Activated naive CD8-positive, alpha-beta T cell treated with anti-CD3 and anti-CD28 coated beads, Interleukin-2, amount 10 ng/mL, durations not matched to agents 7 days and 5 days (primary cell): ENCODE measurements at regions not wholly inside any gene's neighbourhood (a gene's known extent, or its start where the extent isn't known, plus 50 kb on each side); places are given as distances from the start of the nearest gene placed in this dataset.

Experiments used
- ATAC-seq: fragments of 150-1000 bp; cut with Tn5 transposase; one replicate; pipeline ENCODE4 v1.10.0; 2021; ENCODE audit warnings: low read depth, moderate library complexity
- POLR2A ChIA-PET: fragments of 350-600 bp; sonication (Branson Sonifier 250); formaldehyde crosslinking; loops from one replicate; lab custom pipeline; 2021; ENCODE audit warnings: antibody characterized with exemption; lab: Charles Lee
- DNase-seq: peaks from one replicate; pipeline ENCODE4 v3.0.0; 2021
- H3K27ac Mint-ChIP-seq: one replicate; pipeline ENCODE4 v1.8.0; 2022; ENCODE audit warnings: mild to moderate bottlenecking, mixed read lengths
- H3K27me3 Mint-ChIP-seq: one replicate; pipeline ENCODE4 v1.8.0; 2022; ENCODE audit warnings: mild to moderate bottlenecking, moderate library complexity, mixed read lengths
- H3K36me3 Mint-ChIP-seq: one replicate; pipeline ENCODE4 v1.8.0; 2021; ENCODE audit warnings: mild to moderate bottlenecking, mixed read lengths
- H3K4me1 Mint-ChIP-seq: one replicate; pipeline ENCODE4 v1.8.0; 2021; ENCODE audit warnings: mixed read lengths
- H3K4me3 Mint-ChIP-seq: one replicate; pipeline ENCODE4 v1.8.0; 2022; ENCODE audit warnings: mild to moderate bottlenecking, moderate library complexity, mixed read lengths
- H3K9me3 Mint-ChIP-seq: one replicate; pipeline ENCODE4 v1.8.0; 2021; ENCODE audit warnings: mixed read lengths

DNA sequence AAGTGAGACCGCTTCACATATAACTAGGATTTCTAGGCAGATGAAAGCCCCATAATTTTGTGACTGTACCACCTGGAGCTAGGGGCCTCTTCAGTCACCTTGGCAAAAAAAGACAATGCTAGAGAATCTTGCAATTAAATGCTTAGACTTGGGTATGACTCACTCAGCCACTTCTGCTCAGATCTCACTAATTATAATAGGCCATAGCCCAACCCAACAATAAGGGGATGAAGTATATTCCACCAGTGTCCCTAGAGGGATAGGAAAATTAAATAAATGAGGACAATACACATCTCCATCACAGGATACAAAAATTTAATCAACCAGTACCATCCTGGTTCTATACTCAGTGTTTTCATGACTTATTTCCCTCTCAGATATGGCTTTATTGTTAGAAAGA is 1079.9 kb upstream of the C9orf72 start:
- H3K27ac Mint-ChIP-seq, result no peak overlapping the region
- no peak overlapping the region for H3K4me3 Mint-ChIP-seq
- no peak for ATAC-seq

DNA sequence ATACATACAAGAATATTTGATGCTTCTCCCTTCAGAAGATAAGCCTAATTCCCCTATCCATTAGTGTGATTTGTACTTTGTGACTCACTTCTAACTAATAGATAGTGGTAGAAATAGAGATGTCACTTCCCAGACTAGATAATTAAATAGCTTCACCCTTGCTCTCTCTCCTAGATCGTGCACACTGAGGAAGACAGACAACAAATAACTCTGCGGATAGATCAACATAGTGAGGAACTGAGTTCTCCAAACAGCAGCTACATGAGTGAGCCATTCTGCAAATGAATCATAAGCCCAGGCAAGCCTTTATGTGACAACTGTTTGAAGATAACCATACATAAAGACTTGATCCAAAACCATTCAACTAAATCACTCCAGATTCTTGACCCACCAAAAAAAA is 1083.4 kb upstream of the C9orf72 start:
- no peaks in the 10 kb centered on the region for H3K36me3 Mint-ChIP-seq

More for the DNA sequence above, 1079.9 kb upstream of the C9orf72 start:
- no peaks in the 10 kb centered on the region for H3K4me1 Mint-ChIP-seq
- POLR2A ChIA-PET, result no interaction called here
- no peak for DNase-seq
- no peaks in the 10 kb centered on the region for H3K9me3 Mint-ChIP-seq
- no peaks in the 10 kb centered on the region for H3K36me3 Mint-ChIP-seq
- no peaks in the 10 kb centered on the region for H3K27me3 Mint-ChIP-seq

DNA sequence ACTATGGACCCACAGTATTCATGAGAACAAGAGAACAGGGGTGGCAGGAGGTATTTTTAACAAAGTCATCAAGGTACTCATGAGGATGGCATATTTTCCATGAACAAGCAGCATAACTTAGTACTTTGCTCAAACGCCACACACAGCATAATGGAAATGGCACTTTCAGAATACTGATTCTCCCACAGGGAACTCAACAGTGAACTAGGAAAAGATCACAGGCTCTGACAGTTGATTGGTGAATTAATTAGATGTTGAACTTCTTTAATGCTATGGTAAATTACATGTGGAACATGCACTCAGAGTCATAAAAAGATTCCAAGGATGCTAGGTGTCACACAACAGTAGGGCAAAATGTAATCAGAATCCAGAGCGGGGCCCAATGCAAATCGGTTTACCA is 1088.6 kb upstream of the C9orf72 start:
- DNase-seq, result no peak
- Mint-ChIP-seq H3K9me3 (peaks cover 2% of the 10 kb centered on the region), H3K4me1 (no peaks in the 10 kb centered on the region), H3K27ac (no peak overlapping the region), H3K27me3 (no peaks in the 10 kb centered on the region), H3K36me3 (no peaks in the 10 kb centered on the region), H3K4me3 (no peak overlapping the region)
- POLR2A ChIA-PET, result no interaction called here
- no peak for ATAC-seq

More for the DNA sequence above, 1083.4 kb upstream of the C9orf72 start:
- Mint-ChIP-seq H3K27me3 (no peaks in the 10 kb centered on the region), H3K27ac (no peak overlapping the region), H3K4me1 (no peaks in the 10 kb centered on the region), H3K9me3 (peaks cover 2% of the 10 kb centered on the region), H3K4me3 (no peak overlapping the region)
- DNase-seq (no peak), ATAC-seq (no peak)
- POLR2A ChIA-PET, result no interaction called here

DNA sequence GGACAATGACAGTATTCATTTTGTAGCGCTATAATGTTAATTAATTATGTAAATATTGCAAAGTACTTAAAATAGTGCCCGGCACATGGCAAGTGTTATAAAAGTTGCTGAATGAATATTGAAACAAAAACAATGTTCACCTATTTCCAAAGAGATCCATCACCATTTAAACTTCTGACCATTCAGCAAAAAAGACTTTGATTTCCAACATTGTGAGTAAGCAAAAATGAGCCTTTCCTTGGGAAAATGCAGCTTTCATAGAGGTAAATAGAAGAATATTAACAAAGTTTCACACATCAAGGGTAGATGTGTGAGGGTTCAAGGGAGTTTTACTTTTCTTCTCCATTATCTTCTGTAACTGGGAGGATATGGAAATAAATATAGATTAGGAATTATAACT is 1089.4 kb upstream of the C9orf72 start:
- POLR2A ChIA-PET, result no interaction called here
- no peak overlapping the region for H3K27ac Mint-ChIP-seq
- peaks cover 2% of the 10 kb centered on the region for H3K9me3 Mint-ChIP-seq
- H3K27me3 Mint-ChIP-seq, result no peaks in the 10 kb centered on the region
- H3K4me1 Mint-ChIP-seq, result no peaks in the 10 kb centered on the region
- DNase-seq (no peak), ATAC-seq (no peak)
- H3K4me3 Mint-ChIP-seq, result no peak overlapping the region
- H3K36me3 Mint-ChIP-seq, result no peaks in the 10 kb centered on the region

DNA sequence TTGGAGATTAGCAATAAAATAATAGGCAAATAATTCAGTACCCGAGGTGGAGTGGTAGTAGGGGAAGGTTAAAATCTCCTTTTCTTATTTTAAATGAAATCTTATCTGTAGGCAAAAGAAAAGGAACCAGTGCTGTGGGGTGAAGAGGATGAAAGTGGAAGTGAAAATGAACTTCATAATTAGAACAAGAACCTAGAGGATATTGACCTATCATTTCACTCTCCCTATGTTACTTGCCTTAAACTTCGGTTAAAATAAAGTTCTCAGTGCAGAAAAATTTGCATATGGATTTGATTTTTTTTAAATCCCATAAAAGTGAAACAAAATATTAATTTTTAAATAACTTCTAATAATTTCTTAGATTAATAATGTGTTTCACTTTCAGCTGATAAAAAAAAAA is 1094.9 kb upstream of the C9orf72 start:
- POLR2A ChIA-PET, result no interaction called here
- H3K36me3 Mint-ChIP-seq, result no peaks in the 10 kb centered on the region
- H3K4me1 Mint-ChIP-seq, result no peaks in the 10 kb centered on the region
- no peak overlapping the region for H3K4me3 Mint-ChIP-seq
- ATAC-seq (no peak), DNase-seq (no peak)
- H3K9me3 Mint-ChIP-seq, result no peaks in the 10 kb centered on the region
- no peak overlapping the region for H3K27ac Mint-ChIP-seq
- H3K27me3 Mint-ChIP-seq, result no peaks in the 10 kb centered on the region

DNA sequence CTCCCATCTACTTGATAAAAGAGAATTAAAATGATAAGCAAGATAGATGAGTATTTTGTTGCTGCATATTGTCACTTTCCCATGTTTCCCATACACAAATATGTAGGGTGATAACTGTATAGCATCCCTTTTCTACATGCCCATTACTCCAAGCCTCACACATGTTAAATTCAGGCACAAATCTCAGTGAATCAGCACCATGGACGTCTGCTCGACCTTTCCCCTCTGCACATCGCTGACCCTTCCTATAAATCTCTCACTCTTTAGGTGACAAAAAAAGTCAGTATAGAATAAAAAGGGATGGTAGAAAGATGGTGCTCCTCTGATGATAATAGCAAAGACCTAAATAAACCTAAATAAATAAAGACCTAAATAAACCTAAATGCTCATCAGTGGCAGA is 1097.7 kb upstream of the C9orf72 start:
- no peaks in the 10 kb centered on the region for H3K9me3 Mint-ChIP-seq
- no peaks in the 10 kb centered on the region for H3K27me3 Mint-ChIP-seq
- H3K27ac Mint-ChIP-seq, result no peak overlapping the region
- no peaks in the 10 kb centered on the region for H3K36me3 Mint-ChIP-seq
- POLR2A ChIA-PET, result no interaction called here
- ATAC-seq (no peak), DNase-seq (no peak)
- no peaks in the 10 kb centered on the region for H3K4me1 Mint-ChIP-seq
- H3K4me3 Mint-ChIP-seq, result no peak overlapping the region

DNA sequence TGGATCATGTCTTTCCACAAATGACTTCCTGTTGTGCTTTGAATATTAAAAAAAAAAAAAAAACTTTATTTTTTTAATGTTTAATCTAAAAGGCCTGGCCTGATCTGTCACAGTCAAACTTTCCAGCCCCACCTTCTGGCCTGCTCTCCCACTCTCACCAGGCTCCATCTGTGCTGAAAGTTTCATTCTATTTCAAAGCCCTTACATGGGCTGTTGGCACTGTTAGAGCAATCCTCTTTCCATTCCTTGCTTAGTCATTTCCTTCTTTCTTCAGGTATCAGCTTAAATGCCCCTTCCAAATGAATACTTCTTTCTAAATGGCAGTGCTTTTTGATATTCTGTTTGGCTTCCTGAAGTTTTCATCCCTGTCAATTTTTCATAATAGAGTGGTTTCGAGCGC is 1104.8 kb upstream of the C9orf72 start:
- no peaks in the 10 kb centered on the region for H3K36me3 Mint-ChIP-seq
- no peaks in the 10 kb centered on the region for H3K9me3 Mint-ChIP-seq
- ATAC-seq, result no peak
- DNase-seq, result no peak
- H3K4me1 Mint-ChIP-seq, result no peaks in the 10 kb centered on the region
- no peaks in the 10 kb centered on the region for H3K27me3 Mint-ChIP-seq
- POLR2A ChIA-PET, result no interaction called here
- H3K4me3 Mint-ChIP-seq, result no peak overlapping the region
- no peak overlapping the region for H3K27ac Mint-ChIP-seq

DNA sequence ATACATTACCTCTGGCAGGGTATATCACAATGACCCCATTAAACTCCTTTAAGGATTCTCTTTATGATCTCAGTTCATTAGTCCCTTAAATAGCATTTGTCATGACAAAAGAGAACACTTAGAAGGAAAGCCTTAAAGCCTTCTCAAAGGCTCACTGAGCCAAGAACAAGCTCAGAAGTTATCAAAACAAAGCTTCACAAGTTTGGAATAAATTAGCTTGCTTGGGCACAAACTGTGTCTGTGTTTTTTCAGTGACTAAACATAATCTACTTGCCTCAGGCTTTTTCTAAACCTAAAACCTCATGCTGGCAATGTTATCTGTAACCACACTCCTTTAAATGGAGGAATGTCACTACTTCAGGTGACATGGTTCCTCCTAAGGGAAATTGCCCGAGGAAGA is 1114.9 kb upstream of the C9orf72 start:
- Mint-ChIP-seq H3K36me3 (no peaks in the 10 kb centered on the region), H3K4me3 (no peak overlapping the region), H3K9me3 (peaks cover 7% of the 10 kb centered on the region), H3K4me1 (no peaks in the 10 kb centered on the region), H3K27ac (no peak overlapping the region), H3K27me3 (no peaks in the 10 kb centered on the region)
- no peak for DNase-seq
- no peak for ATAC-seq
- POLR2A ChIA-PET, result interaction anchor here (0.5 kb wide), 1 partner anchor 123 kb away, joined by 3 read pairs; no protein-coding TSS in a partner anchor

DNA sequence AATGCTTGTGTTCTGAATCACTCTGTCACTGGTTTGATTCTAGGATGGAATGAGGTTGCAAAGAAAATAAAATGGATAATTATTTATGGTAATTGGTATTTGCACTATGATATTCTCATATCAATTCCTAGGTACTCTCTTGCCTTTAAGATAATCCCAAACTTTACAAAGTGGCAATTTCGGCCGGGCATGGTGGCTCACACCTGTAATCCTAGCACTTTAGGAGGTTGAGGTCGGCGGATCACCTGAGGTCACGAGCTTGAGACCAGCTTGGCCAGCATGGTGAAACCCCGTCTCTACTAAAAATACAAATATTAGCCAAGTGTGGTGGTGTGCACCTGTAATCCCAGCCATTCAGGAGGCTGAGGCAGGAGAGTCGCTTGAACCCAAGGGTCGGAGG is 1118.7 kb upstream of the C9orf72 start:
- peaks cover 2% of the 10 kb centered on the region for H3K9me3 Mint-ChIP-seq
- DNase-seq (no peak), ATAC-seq (no peak)
- POLR2A ChIA-PET, result no interaction called here
- no peak overlapping the region for H3K27ac Mint-ChIP-seq
- H3K36me3 Mint-ChIP-seq, result no peaks in the 10 kb centered on the region
- no peak overlapping the region for H3K4me3 Mint-ChIP-seq
- H3K4me1 Mint-ChIP-seq, result no peaks in the 10 kb centered on the region
- no peaks in the 10 kb centered on the region for H3K27me3 Mint-ChIP-seq

DNA sequence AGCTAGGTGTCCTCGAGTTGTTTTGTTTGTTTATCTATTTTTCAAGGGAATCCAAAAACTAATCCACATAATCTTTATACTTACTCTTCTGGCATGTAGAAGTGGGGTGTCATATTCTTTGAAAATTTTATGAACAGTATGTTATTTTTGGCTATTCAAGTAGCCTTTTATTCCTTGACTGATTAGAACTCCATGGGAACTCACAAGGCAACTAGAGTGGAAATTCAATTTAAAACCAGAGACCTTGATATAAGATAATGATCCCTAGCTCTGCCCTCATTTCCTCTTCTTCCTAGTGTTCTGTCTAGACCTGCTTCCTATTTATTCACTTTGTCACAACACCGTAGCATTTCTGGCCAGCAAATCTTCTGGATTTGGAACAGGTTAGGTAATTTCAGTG is 1123.7 kb upstream of the C9orf72 start:
- DNase-seq, result no peak
- ATAC-seq, result no peak
- POLR2A ChIA-PET, result no interaction called here
- peaks cover 7% of the 10 kb centered on the region for H3K9me3 Mint-ChIP-seq
- no peak overlapping the region for H3K4me3 Mint-ChIP-seq
- no peaks in the 10 kb centered on the region for H3K4me1 Mint-ChIP-seq
- H3K27ac Mint-ChIP-seq, result no peak overlapping the region
- no peaks in the 10 kb centered on the region for H3K36me3 Mint-ChIP-seq
- no peaks in the 10 kb centered on the region for H3K27me3 Mint-ChIP-seq

DNA sequence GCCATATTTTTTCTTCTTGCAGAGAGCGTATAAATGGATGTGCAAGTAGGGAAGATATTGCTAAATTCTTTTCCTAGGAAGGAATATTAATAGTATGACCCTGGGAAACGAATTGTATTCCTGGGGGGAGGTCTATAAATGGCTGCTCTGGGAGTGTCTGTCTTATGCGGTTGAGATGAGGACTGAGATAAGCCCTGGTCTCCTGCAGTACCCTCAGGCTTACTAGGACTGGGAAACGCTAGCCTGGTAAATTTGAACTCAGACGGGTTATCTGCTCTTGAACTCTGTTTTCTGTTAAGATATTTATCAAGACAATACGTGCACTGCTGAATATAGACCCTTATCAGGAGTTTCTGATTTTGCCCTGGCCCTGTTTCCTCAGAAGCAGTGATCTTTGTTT is 1126.4 kb upstream of the C9orf72 start:
- Mint-ChIP-seq H3K4me3 (no peak overlapping the region), H3K4me1 (no peaks in the 10 kb centered on the region), H3K36me3 (no peaks in the 10 kb centered on the region), H3K27ac (no peak overlapping the region), H3K27me3 (no peaks in the 10 kb centered on the region), H3K9me3 (peaks cover 5% of the 10 kb centered on the region)
- POLR2A ChIA-PET, result no interaction called here
- DNase-seq (no peak), ATAC-seq (no peak)

DNA sequence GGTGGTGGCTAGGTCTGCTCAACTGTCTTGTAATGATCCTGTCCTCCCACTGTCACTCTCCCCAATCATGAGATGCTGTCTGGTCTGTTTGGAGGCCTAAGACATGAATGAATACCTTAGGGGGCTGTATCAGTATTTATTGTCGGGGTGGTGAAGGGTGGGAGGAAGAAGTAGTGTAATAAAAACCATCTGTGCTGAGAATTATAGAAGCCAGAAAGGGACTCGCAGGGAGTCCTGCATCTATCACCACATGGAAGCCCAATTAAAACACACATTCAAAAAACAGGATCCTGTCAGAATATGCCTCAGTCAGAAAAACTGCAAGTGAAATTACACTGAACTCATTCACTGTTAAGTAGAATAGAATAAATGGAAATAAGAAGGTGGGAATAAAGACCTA is 1134.3 kb upstream of the C9orf72 start:
- no peaks in the 10 kb centered on the region for H3K36me3 Mint-ChIP-seq
- POLR2A ChIA-PET, result no interaction called here
- H3K4me3 Mint-ChIP-seq, result no peak overlapping the region
- no peak overlapping the region for H3K27ac Mint-ChIP-seq
- H3K9me3 Mint-ChIP-seq, result no peaks in the 10 kb centered on the region
- DNase-seq (no peak), ATAC-seq (no peak)
- H3K27me3 Mint-ChIP-seq, result no peaks in the 10 kb centered on the region
- no peaks in the 10 kb centered on the region for H3K4me1 Mint-ChIP-seq

DNA sequence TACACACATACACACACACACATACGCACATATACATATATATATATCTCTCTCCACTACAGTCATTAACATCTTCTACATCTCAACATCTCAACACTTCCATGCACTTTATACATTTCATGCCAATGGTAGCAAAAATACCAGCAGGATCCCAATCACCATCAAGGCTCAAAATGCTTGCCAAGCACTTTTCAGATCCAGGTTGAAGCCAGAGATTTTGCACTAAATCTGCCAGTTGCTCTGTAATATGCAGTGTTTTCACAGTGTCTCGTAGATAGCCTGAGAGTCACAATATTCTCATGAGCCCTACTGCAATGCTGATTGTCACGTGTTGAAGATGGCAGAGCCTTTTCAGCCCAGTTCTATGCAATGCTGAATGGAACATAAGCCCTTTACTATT is 1140.9 kb upstream of the C9orf72 start:
- no peaks in the 10 kb centered on the region for H3K36me3 Mint-ChIP-seq
- no peak overlapping the region for H3K4me3 Mint-ChIP-seq
- DNase-seq (no peak), ATAC-seq (no peak)
- no peaks in the 10 kb centered on the region for H3K4me1 Mint-ChIP-seq
- no peaks in the 10 kb centered on the region for H3K27me3 Mint-ChIP-seq
- POLR2A ChIA-PET, result no interaction called here
- H3K9me3 Mint-ChIP-seq, result no peaks in the 10 kb centered on the region
- no peak overlapping the region for H3K27ac Mint-ChIP-seq

DNA sequence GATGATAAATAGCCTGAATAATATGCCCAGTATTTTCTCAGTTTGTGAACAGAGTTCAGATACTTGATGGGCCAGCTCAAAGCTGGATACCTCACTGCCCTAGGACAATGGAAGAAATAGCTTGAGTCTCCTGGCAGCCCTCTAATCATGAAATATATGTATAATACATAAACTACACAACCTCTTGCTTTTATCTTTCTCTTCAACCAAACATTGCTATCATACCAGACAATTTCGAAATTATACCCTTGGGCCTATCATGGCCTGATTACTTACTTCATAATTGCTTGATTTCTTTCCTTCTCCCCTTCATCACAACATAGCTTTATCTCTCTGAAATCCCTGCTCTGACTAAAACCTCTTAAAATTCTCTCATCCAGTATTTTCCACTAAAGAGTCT is 1144.9 kb upstream of the C9orf72 start:
- H3K27ac Mint-ChIP-seq, result no peak overlapping the region
- no peaks in the 10 kb centered on the region for H3K4me1 Mint-ChIP-seq
- no peaks in the 10 kb centered on the region for H3K27me3 Mint-ChIP-seq
- no peak overlapping the region for H3K4me3 Mint-ChIP-seq
- ATAC-seq (no peak), DNase-seq (no peak)
- POLR2A ChIA-PET, result no interaction called here
- H3K36me3 Mint-ChIP-seq, result no peaks in the 10 kb centered on the region
- no peaks in the 10 kb centered on the region for H3K9me3 Mint-ChIP-seq

DNA sequence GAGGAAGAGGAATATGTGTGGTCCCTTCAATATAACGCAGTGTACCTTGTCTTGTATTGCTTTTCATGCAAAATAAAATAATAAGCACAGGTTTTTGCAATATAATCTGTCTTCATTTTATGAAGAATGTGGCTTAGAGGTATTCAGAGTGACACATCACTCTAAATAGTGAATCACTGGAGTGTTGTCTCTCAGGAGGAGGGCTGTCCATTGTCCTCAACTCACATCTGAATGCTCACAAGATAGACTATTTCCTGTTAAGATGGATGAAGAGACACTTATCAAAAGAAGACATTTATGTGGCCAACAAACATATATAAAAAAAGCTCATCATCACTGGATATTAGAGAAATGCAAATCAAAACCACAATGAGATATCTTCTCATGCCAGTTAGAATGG is 1147.5 kb upstream of the C9orf72 start:
- no peak for ATAC-seq
- Mint-ChIP-seq H3K4me3 (no peak overlapping the region), H3K27me3 (no peaks in the 10 kb centered on the region), H3K4me1 (no peaks in the 10 kb centered on the region), H3K9me3 (peaks cover 2% of the 10 kb centered on the region), H3K36me3 (no peaks in the 10 kb centered on the region), H3K27ac (no peak overlapping the region)
- POLR2A ChIA-PET, result no interaction called here
- DNase-seq, result no peak
